ENCODE measurements at regions not wholly inside any gene's neighbourhood (a gene's known extent, or its start where the extent isn't known, plus 50 kb on each side); places are given as distances from the start of the nearest gene placed in this dataset.

DNA sequence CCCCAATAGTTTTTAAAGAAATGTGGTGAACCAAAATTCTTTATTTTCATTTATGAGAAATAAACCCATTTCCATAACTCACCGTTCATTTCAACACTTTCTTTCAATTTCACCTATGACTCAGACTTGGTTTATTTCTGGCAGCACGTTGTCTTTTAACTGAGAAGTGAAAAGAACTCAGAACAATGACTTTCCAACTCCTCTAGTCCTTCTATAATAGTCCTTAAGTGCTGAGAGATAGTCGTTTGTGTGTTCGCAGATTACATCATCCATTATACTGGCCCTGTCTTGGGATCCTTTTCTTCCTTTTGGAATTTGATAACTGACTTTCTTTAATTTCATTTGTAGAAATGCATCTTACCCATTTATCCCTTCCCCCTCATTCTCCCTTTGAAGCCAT lies 113.6 kb downstream of the GLUD2 start:
- Mint-ChIP-seq H3K27me3 (ENCODE audit: low read depth) (no peaks in the 10 kb centered on the region), H3K9me3 (peaks cover 4% of the 10 kb centered on the region), H3K4me3 (peak overlapping the region; percentile 0), H3K36me3 (ENCODE audit: low read depth) (peaks cover 5% of the 10 kb centered on the region), H3K4me1 (peaks cover 51% of the 10 kb centered on the region), H3K27ac (ENCODE audit: unreplicated experiment) (peak overlapping the region; percentile 22)
- no peak for DNase-seq (ENCODE audit: low read depth, low spot score)
- TF ChIP-seq, protein P1, sequence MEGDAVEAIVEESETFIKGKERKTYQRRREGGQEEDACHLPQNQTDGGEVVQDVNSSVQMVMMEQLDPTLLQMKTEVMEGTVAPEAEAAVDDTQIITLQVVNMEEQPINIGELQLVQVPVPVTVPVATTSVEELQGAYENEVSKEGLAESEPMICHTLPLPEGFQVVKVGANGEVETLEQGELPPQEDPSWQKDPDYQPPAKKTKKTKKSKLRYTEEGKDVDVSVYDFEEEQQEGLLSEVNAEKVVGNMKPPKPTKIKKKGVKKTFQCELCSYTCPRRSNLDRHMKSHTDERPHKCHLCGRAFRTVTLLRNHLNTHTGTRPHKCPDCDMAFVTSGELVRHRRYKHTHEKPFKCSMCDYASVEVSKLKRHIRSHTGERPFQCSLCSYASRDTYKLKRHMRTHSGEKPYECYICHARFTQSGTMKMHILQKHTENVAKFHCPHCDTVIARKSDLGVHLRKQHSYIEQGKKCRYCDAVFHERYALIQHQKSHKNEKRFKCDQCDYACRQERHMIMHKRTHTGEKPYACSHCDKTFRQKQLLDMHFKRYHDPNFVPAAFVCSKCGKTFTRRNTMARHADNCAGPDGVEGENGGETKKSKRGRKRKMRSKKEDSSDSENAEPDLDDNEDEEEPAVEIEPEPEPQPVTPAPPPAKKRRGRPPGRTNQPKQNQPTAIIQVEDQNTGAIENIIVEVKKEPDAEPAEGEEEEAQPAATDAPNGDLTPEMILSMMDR (conservative IDR thresholded peaks at IDR 0.05) = no peak

DNA sequence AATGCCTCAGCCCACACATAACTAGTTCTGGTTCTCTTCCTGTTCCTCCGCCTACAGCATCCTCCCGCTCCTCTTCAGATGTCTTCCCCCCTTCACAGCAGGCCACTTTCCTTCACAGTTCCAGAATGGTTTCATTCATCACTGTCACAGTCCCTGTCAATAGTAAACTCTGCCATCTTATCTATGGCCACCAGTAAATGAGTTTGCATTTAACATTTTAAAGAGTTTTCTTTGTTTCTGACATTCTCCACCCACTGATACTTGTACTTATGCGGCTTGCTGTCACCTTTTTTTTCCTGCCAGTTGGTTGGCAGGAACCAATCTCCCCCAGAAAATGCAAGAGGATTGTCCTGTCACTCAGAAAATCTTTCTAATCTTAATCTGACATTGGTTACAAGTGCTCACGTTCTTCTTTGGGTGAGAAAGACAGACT lies 114.1 kb downstream of the GLUD2 start:
- Mint-ChIP-seq H3K9me3 (peaks cover 4% of the 10 kb centered on the region), H3K36me3 (ENCODE audit: low read depth) (peaks cover 5% of the 10 kb centered on the region), H3K4me1 (peaks cover 51% of the 10 kb centered on the region), H3K27ac (ENCODE audit: unreplicated experiment) (peak overlapping the region; percentile 0), H3K4me3 (peak overlapping the region; percentile 0), H3K27me3 (ENCODE audit: low read depth) (no peaks in the 10 kb centered on the region)
- DNase-seq (ENCODE audit: low read depth, low spot score) = no peak
- TF ChIP-seq, protein P1 (conservative IDR thresholded peaks at IDR 0.05) = no peak

DNA sequence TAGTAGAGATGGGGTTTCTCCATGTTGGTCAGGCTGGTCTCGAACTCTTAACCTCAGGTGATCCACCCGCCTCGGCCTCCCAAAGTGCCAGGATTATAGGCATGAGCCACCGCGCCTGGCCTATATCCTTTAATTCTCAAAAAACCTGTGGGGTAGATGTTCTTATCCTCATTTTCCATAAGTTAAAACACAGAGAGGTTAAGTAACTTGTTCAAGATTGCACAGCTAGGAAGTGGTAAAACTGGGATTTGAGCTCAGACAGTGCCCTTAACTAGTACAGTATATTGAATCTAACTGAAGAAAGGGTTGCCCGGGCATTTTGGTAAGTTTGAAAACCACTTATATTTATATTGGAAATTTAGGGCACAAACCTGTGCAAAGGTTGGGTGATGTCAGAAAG lies 116.0 kb downstream of the GLUD2 start:
- H3K27ac Mint-ChIP-seq (ENCODE audit: unreplicated experiment) = no peak overlapping the region
- TF ChIP-seq, protein P1 (conservative IDR thresholded peaks at IDR 0.05) = no peak
- no peak for DNase-seq (ENCODE audit: low read depth, low spot score)
- H3K4me1 Mint-ChIP-seq = peaks cover 37% of the 10 kb centered on the region
- H3K27me3 Mint-ChIP-seq (ENCODE audit: low read depth) = no peaks in the 10 kb centered on the region
- no peaks in the 10 kb centered on the region for H3K9me3 Mint-ChIP-seq
- H3K4me3 Mint-ChIP-seq = no peak overlapping the region
- peaks cover 2% of the 10 kb centered on the region for H3K36me3 Mint-ChIP-seq (ENCODE audit: low read depth)

DNA sequence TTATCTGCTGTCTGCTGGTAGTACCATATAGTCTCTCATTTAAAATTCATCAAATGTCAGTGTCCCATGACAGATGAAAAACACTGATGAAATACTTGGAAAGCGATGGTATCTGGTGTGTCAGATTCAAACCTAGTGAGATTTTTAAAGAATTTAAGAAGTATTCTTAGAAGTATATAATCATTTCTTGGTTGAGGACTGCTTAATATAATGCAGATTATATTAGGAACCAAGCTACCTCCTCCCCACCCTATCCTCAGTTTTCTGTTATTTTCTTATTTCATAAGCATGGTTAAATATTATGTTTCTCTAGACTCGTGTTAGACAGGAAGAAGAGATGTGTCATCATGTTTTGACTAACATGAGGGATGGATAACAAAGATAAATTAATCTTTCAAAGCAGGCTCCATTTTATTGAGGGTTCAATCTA lies 118.5 kb downstream of the GLUD2 start:
- H3K36me3 Mint-ChIP-seq (ENCODE audit: low read depth) = peaks cover 2% of the 10 kb centered on the region
- DNase-seq (ENCODE audit: low read depth, low spot score) = no peak
- TF ChIP-seq, protein P1 (conservative IDR thresholded peaks at IDR 0.05) = no peak
- H3K4me3 Mint-ChIP-seq = no peak overlapping the region
- H3K4me1 Mint-ChIP-seq = peaks cover 16% of the 10 kb centered on the region
- H3K27ac Mint-ChIP-seq (ENCODE audit: unreplicated experiment) = no peak overlapping the region
- H3K27me3 Mint-ChIP-seq (ENCODE audit: low read depth) = no peaks in the 10 kb centered on the region
- H3K9me3 Mint-ChIP-seq = peaks cover 2% of the 10 kb centered on the region

DNA sequence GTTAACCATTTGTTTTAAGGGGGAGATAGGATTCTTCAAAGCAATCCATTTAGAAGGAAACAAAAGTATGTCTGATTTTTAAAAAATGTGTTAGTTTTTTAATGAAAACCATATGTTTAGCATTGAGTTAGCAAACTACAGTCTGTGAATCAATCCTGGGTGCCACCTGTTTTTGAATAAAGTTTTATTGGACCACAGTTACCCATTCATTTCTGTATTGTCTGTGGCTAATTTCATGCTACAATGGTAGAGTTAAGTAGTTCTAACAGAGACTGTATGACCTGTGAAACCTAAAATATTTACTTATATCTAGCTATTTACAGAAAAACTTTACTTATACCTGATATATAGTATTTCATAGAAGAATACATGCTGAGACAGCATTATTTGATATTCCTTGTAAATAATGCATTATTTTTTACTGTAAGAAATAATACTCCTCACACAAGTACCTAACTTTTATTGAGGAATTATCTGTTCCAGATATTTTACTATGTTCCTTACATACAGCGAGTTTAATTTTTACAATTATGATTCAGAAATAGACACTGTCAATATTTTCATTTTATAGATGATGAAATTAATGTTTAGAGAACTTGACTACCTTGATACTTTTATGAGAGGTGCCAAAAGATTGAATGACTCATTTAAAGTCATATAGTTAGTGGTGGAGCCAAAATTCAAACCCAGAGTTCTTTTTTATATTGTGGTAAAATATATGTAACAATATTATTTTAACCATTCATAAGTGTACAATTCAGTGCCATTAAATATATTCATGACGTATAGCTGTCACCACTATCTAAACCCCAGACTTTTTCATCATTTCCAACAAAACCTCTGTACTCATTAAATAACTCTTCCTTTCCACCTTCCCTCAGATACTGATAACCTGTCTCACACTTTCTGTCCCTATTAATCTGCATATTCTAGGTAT lies 122.0 kb downstream of the GLUD2 start:
- TF ChIP-seq, protein P1 (conservative IDR thresholded peaks at IDR 0.05) = no peak

More for the DNA sequence above, 122.0 kb downstream of the GLUD2 start:
- Mint-ChIP-seq H3K4me3 (no peak overlapping the region), H3K9me3 (peaks cover 6% of the 10 kb centered on the region), H3K27me3 (ENCODE audit: low read depth) (no peaks in the 10 kb centered on the region), H3K4me1 (no peaks in the 10 kb centered on the region), H3K27ac (ENCODE audit: unreplicated experiment) (no peak overlapping the region), H3K36me3 (ENCODE audit: low read depth) (peaks cover 2% of the 10 kb centered on the region)
- DNase-seq (ENCODE audit: low read depth, low spot score) = no peak

Data from neural crest cell (in vitro differentiated cells).